ENCODE measurements at regions not wholly inside any gene's neighbourhood (a gene's known extent, or its start where the extent isn't known, plus 50 kb on each side); places are given as distances from the start of the nearest gene placed in this dataset.

DNA sequence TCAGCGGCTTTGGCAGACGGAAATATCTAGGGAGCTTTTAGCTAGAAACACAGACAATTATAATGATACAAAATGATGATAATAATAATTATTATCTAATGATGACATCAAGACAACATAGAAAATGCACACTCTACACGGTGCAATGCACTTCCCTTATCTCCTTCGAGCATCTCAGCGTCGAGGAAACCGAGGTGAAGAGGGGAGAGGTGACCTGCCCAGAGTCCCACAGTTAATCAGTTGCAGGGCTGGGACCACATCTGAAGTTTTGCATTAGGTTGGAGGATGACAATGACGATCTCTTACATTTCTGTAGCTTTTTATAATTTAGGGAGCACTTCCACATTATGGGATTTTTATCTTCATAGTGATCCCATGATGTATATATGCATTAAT is 130.2 kb downstream of the PAPOLA start:
- no peaks in the 10 kb centered on the region for H3K9me3 ChIP-seq (ENCODE audit: control insufficient read depth, low read depth, low read length)
- H3K9ac ChIP-seq (ENCODE audit: control insufficient read depth, extremely low read depth, insufficient read depth, low read length) = no peak overlapping the region
- H3K27ac ChIP-seq (ENCODE audit: control insufficient read depth, insufficient read depth, low read length) = no peak overlapping the region
- DNase-seq (ENCODE audit: low read depth, low spot score) (no peak), FAIRE-seq (no peak)
- H3K9me1 ChIP-seq (ENCODE audit: control insufficient read depth, extremely low read depth, insufficient read depth, low read length) = no peaks in the 10 kb centered on the region
- dilution Hi-C loops (cut with MboI; ENCODE audit: extremely low pct_ligation_motif_present, low sequenced_read_pairs) = no loop called here
- TF ChIP-seq, protein P1, sequence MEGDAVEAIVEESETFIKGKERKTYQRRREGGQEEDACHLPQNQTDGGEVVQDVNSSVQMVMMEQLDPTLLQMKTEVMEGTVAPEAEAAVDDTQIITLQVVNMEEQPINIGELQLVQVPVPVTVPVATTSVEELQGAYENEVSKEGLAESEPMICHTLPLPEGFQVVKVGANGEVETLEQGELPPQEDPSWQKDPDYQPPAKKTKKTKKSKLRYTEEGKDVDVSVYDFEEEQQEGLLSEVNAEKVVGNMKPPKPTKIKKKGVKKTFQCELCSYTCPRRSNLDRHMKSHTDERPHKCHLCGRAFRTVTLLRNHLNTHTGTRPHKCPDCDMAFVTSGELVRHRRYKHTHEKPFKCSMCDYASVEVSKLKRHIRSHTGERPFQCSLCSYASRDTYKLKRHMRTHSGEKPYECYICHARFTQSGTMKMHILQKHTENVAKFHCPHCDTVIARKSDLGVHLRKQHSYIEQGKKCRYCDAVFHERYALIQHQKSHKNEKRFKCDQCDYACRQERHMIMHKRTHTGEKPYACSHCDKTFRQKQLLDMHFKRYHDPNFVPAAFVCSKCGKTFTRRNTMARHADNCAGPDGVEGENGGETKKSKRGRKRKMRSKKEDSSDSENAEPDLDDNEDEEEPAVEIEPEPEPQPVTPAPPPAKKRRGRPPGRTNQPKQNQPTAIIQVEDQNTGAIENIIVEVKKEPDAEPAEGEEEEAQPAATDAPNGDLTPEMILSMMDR (optimal IDR thresholded peaks at IDR 0.05 in 1 of 3, IDR thresholded peaks at IDR 0.05 in 1 of 3, conservative IDR thresholded peaks at IDR 0.05 in 1 of 3; ENCODE audit: extremely low read depth in 1 of 3, insufficient read depth in 2 of 3, low read length in 3 of 3) = no peak
- TF ChIP-seq EZH2 (IDR thresholded peaks at IDR 0.05; ENCODE audit: low read length) = no peak
- H3K4me3 ChIP-seq (ENCODE audit: control insufficient read depth in 2 of 3, extremely low read depth in 1 of 3, insufficient read depth in 2 of 3, low read depth in 1 of 3, low read length in 3 of 3) = no peak overlapping the region
- H3K4me1 ChIP-seq (ENCODE audit: control insufficient read depth, extremely low read depth, insufficient read depth, low read length) = no peaks in the 10 kb centered on the region
- H3K79me2 ChIP-seq (ENCODE audit: control insufficient read depth, insufficient read depth, low read length) = no peaks in the 10 kb centered on the region
- H2AFZ ChIP-seq (ENCODE audit: control insufficient read depth, low read length) = no peak overlapping the region
- H4K20me1 ChIP-seq (ENCODE audit: control insufficient read depth, extremely low read depth, insufficient read depth, low read length) = no peaks in the 10 kb centered on the region
- no peak overlapping the region for H3K4me2 ChIP-seq (ENCODE audit: control insufficient read depth, extremely low read depth, insufficient read depth, low read depth, low read length)
- peaks cover 9% of the 10 kb centered on the region for H3K27me3 ChIP-seq (ENCODE audit: control insufficient read depth, extremely low read depth, insufficient read depth, low read length)
- H3K36me3 ChIP-seq (ENCODE audit: control insufficient read depth in 2 of 2, extremely low read depth in 1 of 2, insufficient read depth in 2 of 2, low read length in 2 of 2) = no peaks in the 10 kb centered on the region

DNA sequence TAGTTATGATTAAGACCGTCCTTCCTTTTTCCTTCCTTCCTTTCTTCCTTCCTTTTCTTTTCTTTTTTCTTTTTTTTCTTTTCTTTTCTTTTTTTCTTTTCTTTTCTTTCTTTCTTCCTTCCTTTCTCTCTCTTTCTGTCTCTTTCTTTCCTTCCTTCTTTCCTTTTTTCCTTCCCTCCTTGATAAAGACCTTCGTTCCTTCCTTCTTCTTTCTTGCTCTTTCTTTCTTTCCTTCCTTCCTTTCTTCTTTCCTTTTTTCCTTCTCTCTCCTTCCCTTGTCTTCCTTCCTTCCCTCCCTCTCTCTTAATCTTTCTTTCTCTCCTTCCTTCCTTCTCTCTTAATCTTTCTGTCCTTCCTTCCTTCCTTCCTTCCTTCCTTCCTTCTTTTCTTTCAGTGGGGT is 130.9 kb downstream of the PAPOLA start:
- Histone ChIP-seq H3K9me1 (ENCODE audit: control insufficient read depth, extremely low read depth, insufficient read depth, low read length) (no peaks in the 10 kb centered on the region), H3K4me1 (ENCODE audit: control insufficient read depth, extremely low read depth, insufficient read depth, low read length) (no peaks in the 10 kb centered on the region), H3K9me3 (ENCODE audit: control insufficient read depth, low read depth, low read length) (no peaks in the 10 kb centered on the region), H3K27ac (ENCODE audit: control insufficient read depth, insufficient read depth, low read length) (no peak overlapping the region), H3K27me3 (ENCODE audit: control insufficient read depth, extremely low read depth, insufficient read depth, low read length) (peaks cover 3% of the 10 kb centered on the region), H3K79me2 (ENCODE audit: control insufficient read depth, insufficient read depth, low read length) (no peaks in the 10 kb centered on the region), H4K20me1 (ENCODE audit: control insufficient read depth, extremely low read depth, insufficient read depth, low read length) (no peaks in the 10 kb centered on the region), H3K36me3 (ENCODE audit: control insufficient read depth in 2 of 2, extremely low read depth in 1 of 2, insufficient read depth in 2 of 2, low read length in 2 of 2) (no peaks in the 10 kb centered on the region), H3K4me2 (ENCODE audit: control insufficient read depth, extremely low read depth, insufficient read depth, low read depth, low read length) (no peak overlapping the region), H2AFZ (ENCODE audit: control insufficient read depth, low read length) (no peak overlapping the region), H3K4me3 (ENCODE audit: control insufficient read depth in 2 of 3, extremely low read depth in 1 of 3, insufficient read depth in 2 of 3, low read depth in 1 of 3, low read length in 3 of 3) (no peak overlapping the region), H3K9ac (ENCODE audit: control insufficient read depth, extremely low read depth, insufficient read depth, low read length) (no peak overlapping the region)
- FAIRE-seq (no peak), DNase-seq (ENCODE audit: low read depth, low spot score) (no peak)
- TF ChIP-seq, protein P1 (optimal IDR thresholded peaks at IDR 0.05 in 1 of 3, IDR thresholded peaks at IDR 0.05 in 1 of 3, conservative IDR thresholded peaks at IDR 0.05 in 1 of 3; ENCODE audit: extremely low read depth in 1 of 3, insufficient read depth in 2 of 3, low read length in 3 of 3) = no peak
- no peak for TF ChIP-seq EZH2 (IDR thresholded peaks at IDR 0.05; ENCODE audit: low read length)
- dilution Hi-C loops (cut with MboI; ENCODE audit: extremely low pct_ligation_motif_present, low sequenced_read_pairs) = no loop called here

Measured in keratinocyte (primary cell).